ENCODE measurements at regions not wholly inside any gene's neighbourhood (a gene's known extent, or its start where the extent isn't known, plus 50 kb on each side); places are given as distances from the start of the nearest gene placed in this dataset.

- TF ChIP-seq CTCF (IDR thresholded peaks at IDR 0.05), result no peak
- TF ChIP-seq POLR2A (IDR thresholded peaks at IDR 0.05), result no peak
Observed at GRCh38 chr6:169997187-169997929, 245.9 kb downstream of the ERMARD start.
